ENCODE measurements at regions not wholly inside any gene's neighbourhood (a gene's known extent, or its start where the extent isn't known, plus 50 kb on each side); places are given as distances from the start of the nearest gene placed in this dataset.

GRCh38 chr11:69880826-69881445 lies 61.7 kb upstream of the FGF3 start:
- Mint-ChIP-seq H3K27ac (no peak overlapping the region), H3K9me3 (no peaks in the 10 kb centered on the region), H3K27me3 (ENCODE audit: insufficient read depth) (no peaks in the 10 kb centered on the region), H3K4me1 (no peaks in the 10 kb centered on the region), H3K4me3 (no peak overlapping the region), H3K36me3 (ENCODE audit: low read depth) (no peaks in the 10 kb centered on the region)
- Histone ChIP-seq H3K4me1 (ENCODE audit: control insufficient read depth, insufficient read depth, low read length) (no peaks in the 10 kb centered on the region), H3K9me3 (ENCODE audit: control insufficient read depth, low read length) (no peaks in the 10 kb centered on the region), H3K27ac (ENCODE audit: low read depth, low read length) (no peak overlapping the region), H3K36me3 (ENCODE audit: control insufficient read depth, insufficient read depth, low read length) (no peaks in the 10 kb centered on the region), H3K4me3 (ENCODE audit: low read length) (no peak overlapping the region), H3K9ac (ENCODE audit: extremely low read depth, low read length, poor library complexity, severe bottlenecking) (no peak overlapping the region), H3K27me3 (ENCODE audit: control insufficient read depth, insufficient read depth, low read length, poor library complexity, severe bottlenecking) (no peaks in the 10 kb centered on the region)
- no peak for TF ChIP-seq CTCF (conservative IDR thresholded peaks at IDR 0.05)
- DNase-seq, result peak; percentile 37
- WGBS, 2 experiments (ENCODE audit: insufficient coverage in 1 of 2, insufficient read length in 1 of 2), result 94 to 96% methylated on average over 6 to 10 of the region's 10 CpGs

- no peak overlapping the region for H3K4me3 ChIP-seq (ENCODE audit: low read length)
- peak; percentile 85 for DNase-seq
- 85 to 94% methylated on average over 8 to 20 of the region's 20 CpGs for WGBS, 2 experiments (ENCODE audit: insufficient coverage in 1 of 2, insufficient read length in 1 of 2)
- H3K36me3 ChIP-seq (ENCODE audit: control insufficient read depth, insufficient read depth, low read length), result no peaks in the 10 kb centered on the region
- H3K27ac Mint-ChIP-seq, result no peak overlapping the region
- TF ChIP-seq CTCF (conservative IDR thresholded peaks at IDR 0.05), result peak; percentile 71
- H3K4me3 Mint-ChIP-seq, result no peak overlapping the region
- H3K9me3 Mint-ChIP-seq, result no peaks in the 10 kb centered on the region
- H3K9ac ChIP-seq (ENCODE audit: extremely low read depth, low read length, poor library complexity, severe bottlenecking), result no peak overlapping the region
- H3K27me3 Mint-ChIP-seq (ENCODE audit: insufficient read depth), result no peaks in the 10 kb centered on the region
- H3K4me1 ChIP-seq (ENCODE audit: control insufficient read depth, insufficient read depth, low read length), result no peaks in the 10 kb centered on the region
- H3K27me3 ChIP-seq (ENCODE audit: control insufficient read depth, insufficient read depth, low read length, poor library complexity, severe bottlenecking), result no peaks in the 10 kb centered on the region
- H3K27ac ChIP-seq (ENCODE audit: low read depth, low read length), result no peak overlapping the region
- no peaks in the 10 kb centered on the region for H3K4me1 Mint-ChIP-seq
- no peaks in the 10 kb centered on the region for H3K9me3 ChIP-seq (ENCODE audit: control insufficient read depth, low read length)
- no peaks in the 10 kb centered on the region for H3K36me3 Mint-ChIP-seq (ENCODE audit: low read depth)
Observed at GRCh38 chr11:69881467-69882269, 62.5 kb upstream of the FGF3 start.

- peak; percentile 12 for TF ChIP-seq CTCF (conservative IDR thresholded peaks at IDR 0.05)
- Mint-ChIP-seq H3K27me3 (ENCODE audit: insufficient read depth) (no peaks in the 10 kb centered on the region), H3K9me3 (no peaks in the 10 kb centered on the region), H3K4me3 (no peak overlapping the region), H3K27ac (no peak overlapping the region), H3K4me1 (no peaks in the 10 kb centered on the region), H3K36me3 (ENCODE audit: low read depth) (no peaks in the 10 kb centered on the region)
- H3K9ac ChIP-seq (ENCODE audit: extremely low read depth, low read length, poor library complexity, severe bottlenecking), result no peak overlapping the region
- H3K4me3 ChIP-seq (ENCODE audit: low read length), result no peak overlapping the region
- no peaks in the 10 kb centered on the region for H3K4me1 ChIP-seq (ENCODE audit: control insufficient read depth, insufficient read depth, low read length)
- no peaks in the 10 kb centered on the region for H3K9me3 ChIP-seq (ENCODE audit: control insufficient read depth, low read length)
- WGBS, 2 experiments (ENCODE audit: insufficient coverage in 1 of 2, insufficient read length in 1 of 2), result 89 to 93% methylated on average over 6 to 7 of the region's 7 CpGs
- DNase-seq, result no peak
- H3K36me3 ChIP-seq (ENCODE audit: control insufficient read depth, insufficient read depth, low read length), result no peaks in the 10 kb centered on the region
- no peaks in the 10 kb centered on the region for H3K27me3 ChIP-seq (ENCODE audit: control insufficient read depth, insufficient read depth, low read length, poor library complexity, severe bottlenecking)
- no peak overlapping the region for H3K27ac ChIP-seq (ENCODE audit: low read depth, low read length)
Observed at GRCh38 chr11:69882270-69882608, 63.0 kb upstream of the FGF3 start.

Measured in endodermal cell (in vitro differentiated cells).